ENCODE measurements at regions not wholly inside any gene's neighbourhood (a gene's known extent, or its start where the extent isn't known, plus 50 kb on each side); places are given as distances from the start of the nearest gene placed in this dataset.

GRCh38 chr20:56833427-56833826 lies 204.3 kb downstream of the TFAP2C start:
- TF ChIP-seq CTCF (conservative IDR thresholded peaks at IDR 0.05; ENCODE audit: low read depth, low read length) = no peak
- TF ChIP-seq EZH2 (IDR thresholded peaks at IDR 0.05; ENCODE audit: low read length, unreplicated experiment) = no peak
- TF ChIP-seq EZH2phosphoT487 (IDR thresholded peaks at IDR 0.05; ENCODE audit: borderline replicate concordance, low read length) = no peak

All from PC-3 (cell line).